Loucy (cell line): ENCODE measurements at regions not wholly inside any gene's neighbourhood (a gene's known extent, or its start where the extent isn't known, plus 50 kb on each side); places are given as distances from the start of the nearest gene placed in this dataset.

Source experiments
- H2AFZ ChIP-seq: fragments of 200-600 bp; sonication (generic); 2 replicates; pipeline ENCODE4 v1.6.0; 2016; ENCODE audit warnings: antibody characterized with exemption, mild to moderate bottlenecking, low read length, moderate library complexity
- H3F3A ChIP-seq: fragments of 200-600 bp; 2 replicates; pipeline ENCODE4 v1.6.0; 2016; ENCODE audit warnings: antibody characterized with exemption, low read depth, mild to moderate bottlenecking
- H3K27me3 ChIP-seq: fragments of 200-600 bp; sonication (generic); 2 replicates; pipeline ENCODE4 v1.6.1; 2014; ENCODE audit warnings: low read length, mild to moderate bottlenecking; ENCODE audit not compliant: insufficient read depth, poor library complexity, severe bottlenecking
- H3K36me3 ChIP-seq: fragments of 200-600 bp; sonication (generic); 2 replicates; pipeline ENCODE4 v1.6.1; 2016; ENCODE audit warnings: low read length; ENCODE audit not compliant: insufficient read depth
- H3K4me1 ChIP-seq: fragments of 200-600 bp; sonication (generic); 2 replicates; pipeline ENCODE4 v1.5.1; 2014; ENCODE audit warnings: low read length, mild to moderate bottlenecking; ENCODE audit not compliant: insufficient read depth, poor library complexity, severe bottlenecking
- H3K4me2 ChIP-seq: fragments of 200-600 bp; sonication (generic); 2 replicates; pipeline ENCODE4 v1.6.0; 2014; ENCODE audit warnings: antibody characterized with exemption, low read length, low read depth, mild to moderate bottlenecking; ENCODE audit not compliant: poor library complexity, severe bottlenecking
- H3K4me3 ChIP-seq: fragments of 200-600 bp; sonication (generic); 2 replicates; pipeline ENCODE4 v1.5.1; 2014; ENCODE audit warnings: low read length, mild to moderate bottlenecking, mixed read lengths; ENCODE audit not compliant: poor library complexity, severe bottlenecking
- H3K79me2 ChIP-seq: fragments of 200-600 bp; sonication (generic); 2 replicates; pipeline ENCODE4 v1.6.1; 2014; ENCODE audit warnings: low read length; ENCODE audit not compliant: insufficient read depth
- H3K9ac ChIP-seq: fragments of 200-600 bp; sonication (generic); 2 replicates; pipeline ENCODE4 v1.6.0; 2014; ENCODE audit warnings: mild to moderate bottlenecking, low read depth, low read length, moderate library complexity; ENCODE audit not compliant: poor library complexity, severe bottlenecking
- H3K9me2 ChIP-seq: fragments of 200-600 bp; sonication (generic); replicated peaks from 2 replicates; pipeline ENCODE4 v1.6.1; 2016; ENCODE audit warnings: low read depth, low read length, mixed read lengths
- H3K9me3 ChIP-seq: fragments of 200-600 bp; sonication (generic); 2 replicates; pipeline ENCODE4 v1.6.1; 2014; ENCODE audit warnings: mild to moderate bottlenecking, antibody characterized with exemption, low read length, low read depth; ENCODE audit not compliant: insufficient read depth
- H4K20me1 ChIP-seq: fragments of 200-600 bp; sonication (generic); 2 replicates; pipeline ENCODE4 v1.6.0; 2014; ENCODE audit warnings: antibody characterized with exemption, low read length, mild to moderate bottlenecking; ENCODE audit not compliant: insufficient read depth, poor library complexity, severe bottlenecking
- CTCF ChIP-seq: fragments of 200-600 bp; sonication (generic); conservative IDR thresholded peaks from 2 replicates; pipeline ENCODE4 v1.5.1; 2014; ENCODE audit warnings: mild to moderate bottlenecking, antibody characterized with exemption, low read length
- EZH2phosphoT487 ChIP-seq: fragments of 200-600 bp; IDR thresholded peaks from 2 replicates; pipeline ENCODE4 v1.6.1; 2018; ENCODE audit warnings: antibody characterized with exemption, mild to moderate bottlenecking, moderate library complexity, borderline replicate concordance

- H3K27me3 ChIP-seq = no peaks in the 10 kb centered on the region
- no peak overlapping the region for H3K9ac ChIP-seq
- no peak overlapping the region for H2AFZ ChIP-seq
- H4K20me1 ChIP-seq = no peaks in the 10 kb centered on the region
- H3K9me3 ChIP-seq = no peaks in the 10 kb centered on the region; the same call in 1 of the 2 replicates
- no peak for TF ChIP-seq CTCF
- no peak for TF ChIP-seq EZH2phosphoT487
- no peaks in the 10 kb centered on the region for H3K79me2 ChIP-seq
- no peak overlapping the region for H3K4me2 ChIP-seq
- H3K9me2 ChIP-seq = no peaks in the 10 kb centered on the region
- H3F3A ChIP-seq = no peaks in the 10 kb centered on the region
- no peaks in the 10 kb centered on the region for H3K4me1 ChIP-seq
- H3K36me3 ChIP-seq = no peaks in the 10 kb centered on the region
- H3K4me3 ChIP-seq = no peak overlapping the region
These were observed 290.5 kb upstream of the CDYL start for GRCh38 chr6:4485735-4486134.

DNA sequence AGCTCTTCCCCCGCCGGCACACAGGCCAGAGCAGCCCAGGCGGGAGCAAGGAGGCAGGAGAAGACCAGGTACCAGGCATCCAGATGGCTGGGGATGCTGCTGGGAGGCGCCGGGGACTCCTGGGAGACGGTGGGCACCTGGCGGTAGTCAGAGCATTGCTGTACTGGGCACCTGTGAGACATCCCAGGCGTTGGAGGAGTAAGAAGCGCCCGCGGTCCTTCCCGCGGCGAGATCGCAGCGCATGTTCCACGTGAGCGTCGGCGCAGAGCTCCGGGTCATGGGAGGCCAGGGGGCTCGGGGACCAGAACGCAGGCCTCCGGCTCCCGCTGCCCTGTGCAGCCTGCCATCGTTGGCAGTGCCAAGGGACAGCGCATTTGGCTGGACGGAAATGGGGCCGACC, 293.7 kb upstream of the CDYL start:
- TF ChIP-seq CTCF = no peak
- TF ChIP-seq EZH2phosphoT487 = no peak
- H3K9ac ChIP-seq = no peak overlapping the region
- no peaks in the 10 kb centered on the region for H4K20me1 ChIP-seq
- no peaks in the 10 kb centered on the region for H3K27me3 ChIP-seq
- H3F3A ChIP-seq = no peaks in the 10 kb centered on the region
- no peaks in the 10 kb centered on the region for H3K36me3 ChIP-seq
- H3K4me3 ChIP-seq = no peak overlapping the region
- no peak overlapping the region for H2AFZ ChIP-seq
- no peaks in the 10 kb centered on the region; the same call in 1 of the 2 replicates for H3K9me3 ChIP-seq
- H3K9me2 ChIP-seq = no peaks in the 10 kb centered on the region
- H3K79me2 ChIP-seq = no peaks in the 10 kb centered on the region
- no peak overlapping the region for H3K4me2 ChIP-seq
- no peaks in the 10 kb centered on the region for H3K4me1 ChIP-seq

DNA sequence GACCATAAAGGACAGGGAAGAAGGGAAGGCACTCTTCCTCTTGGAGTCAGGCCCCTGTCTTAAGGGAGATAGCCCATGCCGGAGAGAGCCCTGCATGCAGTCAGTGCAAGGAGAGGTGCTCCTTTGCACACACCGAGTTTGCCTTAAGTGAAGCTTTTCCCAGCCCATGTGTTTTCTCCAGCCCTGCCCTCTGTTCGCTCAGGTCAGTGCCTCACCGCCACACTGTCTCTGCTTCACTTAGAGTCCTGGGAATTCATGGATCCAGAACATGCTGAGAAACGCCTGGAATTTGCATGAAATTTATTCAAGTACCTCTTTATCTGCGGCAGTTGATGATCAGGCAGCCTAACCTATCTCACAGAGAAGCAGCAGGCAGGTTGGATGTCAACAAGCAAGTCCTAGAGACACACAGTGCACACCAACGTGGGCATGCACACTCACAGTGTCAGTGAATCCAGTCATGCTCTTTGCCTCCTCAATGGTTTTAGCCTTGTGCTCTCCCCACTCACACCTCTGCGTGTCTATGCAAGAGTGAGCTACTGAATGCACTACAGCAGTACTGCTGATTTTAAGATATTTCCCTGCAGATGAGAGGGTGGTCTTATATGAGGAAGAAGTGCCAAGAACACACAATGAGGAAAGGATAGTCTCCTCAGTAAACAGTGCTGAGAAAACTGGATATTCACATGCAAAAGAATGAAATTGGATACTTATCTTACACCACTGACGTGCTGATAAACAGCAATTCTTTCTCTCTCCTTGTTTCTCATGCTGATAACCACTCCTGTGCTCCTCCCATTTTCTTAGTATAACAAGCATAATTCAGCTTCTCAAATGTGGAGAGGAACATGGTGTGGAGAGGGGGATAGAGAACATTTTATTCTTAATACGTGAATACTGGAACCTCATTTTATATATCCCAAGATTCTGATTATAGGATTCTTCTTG, 295.1 kb upstream of the CDYL start:
- Histone ChIP-seq H3K4me2 (no peak overlapping the region), H3K4me3 (no peak overlapping the region), H3K4me1 (no peaks in the 10 kb centered on the region), H3K9me2 (no peaks in the 10 kb centered on the region), H4K20me1 (no peaks in the 10 kb centered on the region), H2AFZ (no peak overlapping the region), H3K9ac (no peak overlapping the region), H3K27me3 (no peaks in the 10 kb centered on the region), H3K9me3 (no peaks in the 10 kb centered on the region; the same call in 1 of the 2 replicates), H3K79me2 (no peaks in the 10 kb centered on the region), H3K36me3 (no peaks in the 10 kb centered on the region), H3F3A (no peaks in the 10 kb centered on the region)
- TF ChIP-seq EZH2phosphoT487 (no peak), CTCF (no peak)
